Left lung (tissue), 4 donors: ENCODE measurements at regions not wholly inside any gene's neighbourhood (a gene's known extent, or its start where the extent isn't known, plus 50 kb on each side); places are given as distances from the start of the nearest gene placed in this dataset.

Experiments used
- ATAC-seq: fragments of 200-7000 bp; cut with Tn5 transposase; one replicate; pipeline ENCODE4 v1.9.1; 2020; ENCODE audit warnings: moderate library complexity
- DNase-seq, 4 donors: peaks; one replicate each; pipeline ENCODE4 v3.0.0-alpha.2; 2013 to 2020
- H3K27ac ChIP-seq, 2 donors: fragments of 200-600 bp; sonication (generic) in 1 of 2; one replicate each; pipeline versions ENCODE4 v1.5.0 to v1.8.0; 2020 to 2021
- H3K27me3 ChIP-seq, 2 donors: fragments of 200-600 bp; sonication (generic) in 1 of 2; one replicate each; pipeline versions ENCODE4 v1.5.0 to v1.8.0; 2020 to 2021
- H3K36me3 ChIP-seq, 2 donors: fragments of 200-600 bp; sonication (generic) in 1 of 2; one replicate each; pipeline versions ENCODE4 v1.5.0 to v1.8.0; 2020 to 2021
- H3K4me1 ChIP-seq, 2 donors: fragments of 200-600 bp; one replicate each; pipeline ENCODE4 v1.8.0; 2021
- H3K4me3 ChIP-seq, 2 donors: fragments of 200-600 bp; sonication (generic) in 1 of 2; one replicate each; pipeline versions ENCODE4 v1.5.0 to v1.8.0; 2020 to 2021; ENCODE audit warnings: mild to moderate bottlenecking in 1 of 2
- H3K9me3 ChIP-seq, 2 donors: fragments of 200-600 bp; sonication (generic) in 1 of 2; one replicate each; pipeline versions ENCODE4 v1.5.0 to v1.8.0; 2020 to 2021
- intact Hi-C, 2 donors: fragments of 100-400 bp; cut with DNase I; formaldehyde crosslinking; loops; one replicate each; pipeline versions ENCODE4 v1.11.2 to v1.14.2; 2022
- TF ChIP-seq, protein P1 (sequence below), 2 donors: fragments of 200-600 bp; sonication (generic) in 1 of 2; IDR thresholded peaks; one replicate each; pipeline versions ENCODE4 v1.5.0 to v1.8.0; 2021; ENCODE audit warnings: antibody characterized with exemption in 2 of 2
- donor health status: DM: no; HTN: yes; CAD: no.
- donor health status: DM: no; HTN: no; CAD: no.

DNA sequence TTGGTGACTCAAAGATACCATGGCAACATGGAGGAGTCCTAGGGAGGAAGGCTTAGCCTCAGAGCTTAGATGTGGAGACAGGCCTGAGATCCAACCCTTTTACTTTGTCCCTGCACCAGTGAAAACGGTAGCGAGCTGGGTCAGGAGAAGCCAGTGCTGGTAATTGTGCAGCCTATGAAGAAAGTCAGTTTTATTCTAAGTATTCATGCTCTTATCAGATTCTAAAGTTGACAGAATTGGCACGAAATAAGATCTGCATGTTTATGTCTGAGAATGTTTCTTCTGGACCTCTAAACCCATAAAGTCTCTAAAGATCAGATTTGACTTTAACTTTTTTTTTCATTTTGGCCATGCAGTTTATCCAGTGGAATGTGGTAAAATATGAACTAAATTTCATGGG is 93.8 kb downstream of the SCG2 start:
- Histone ChIP-seq H3K27me3 (no peaks in the 10 kb centered on the region), H3K9me3 (peaks cover 0 to 4% of the 10 kb centered on the region in 2 donors), H3K36me3 (no peaks in the 10 kb centered on the region), H3K4me3 (no peak overlapping the region), H3K27ac (no peak overlapping the region), H3K4me1 (no peaks in the 10 kb centered on the region)
- intact Hi-C loops: no loop called here
- TF ChIP-seq, protein P1, sequence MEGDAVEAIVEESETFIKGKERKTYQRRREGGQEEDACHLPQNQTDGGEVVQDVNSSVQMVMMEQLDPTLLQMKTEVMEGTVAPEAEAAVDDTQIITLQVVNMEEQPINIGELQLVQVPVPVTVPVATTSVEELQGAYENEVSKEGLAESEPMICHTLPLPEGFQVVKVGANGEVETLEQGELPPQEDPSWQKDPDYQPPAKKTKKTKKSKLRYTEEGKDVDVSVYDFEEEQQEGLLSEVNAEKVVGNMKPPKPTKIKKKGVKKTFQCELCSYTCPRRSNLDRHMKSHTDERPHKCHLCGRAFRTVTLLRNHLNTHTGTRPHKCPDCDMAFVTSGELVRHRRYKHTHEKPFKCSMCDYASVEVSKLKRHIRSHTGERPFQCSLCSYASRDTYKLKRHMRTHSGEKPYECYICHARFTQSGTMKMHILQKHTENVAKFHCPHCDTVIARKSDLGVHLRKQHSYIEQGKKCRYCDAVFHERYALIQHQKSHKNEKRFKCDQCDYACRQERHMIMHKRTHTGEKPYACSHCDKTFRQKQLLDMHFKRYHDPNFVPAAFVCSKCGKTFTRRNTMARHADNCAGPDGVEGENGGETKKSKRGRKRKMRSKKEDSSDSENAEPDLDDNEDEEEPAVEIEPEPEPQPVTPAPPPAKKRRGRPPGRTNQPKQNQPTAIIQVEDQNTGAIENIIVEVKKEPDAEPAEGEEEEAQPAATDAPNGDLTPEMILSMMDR (IDR thresholded peaks at IDR 0.05): no peak
- DNase-seq (no peak), ATAC-seq (no peak)

DNA sequence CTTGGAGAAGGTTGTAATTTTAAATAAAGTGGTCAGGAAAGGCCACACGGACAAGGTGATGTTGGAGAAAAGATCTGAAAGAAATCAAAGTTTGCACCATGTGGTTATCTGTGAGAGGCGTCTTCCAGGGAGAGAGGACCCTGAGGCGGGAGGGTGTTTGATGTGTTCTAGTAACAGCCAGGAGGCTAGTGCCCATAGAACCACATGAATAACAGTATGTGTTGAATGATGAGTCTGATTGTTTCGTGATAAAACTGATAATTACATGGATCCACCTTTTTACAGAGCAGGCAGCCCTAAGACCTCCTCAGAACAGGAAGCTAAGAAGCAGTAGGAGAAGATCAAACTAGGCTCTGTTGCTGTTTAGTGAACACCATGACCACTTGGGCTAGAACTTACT is 91.4 kb downstream of the SCG2 start:
- Histone ChIP-seq H3K9me3 (no peaks in the 10 kb centered on the region), H3K4me1 (no peaks in the 10 kb centered on the region), H3K27me3 (no peaks in the 10 kb centered on the region), H3K4me3 (no peak overlapping the region), H3K27ac (no peak overlapping the region), H3K36me3 (no peaks in the 10 kb centered on the region)
- no peak for DNase-seq
- intact Hi-C loops: no loop called here
- ATAC-seq: no peak
- TF ChIP-seq, protein P1 (IDR thresholded peaks at IDR 0.05): no peak

DNA sequence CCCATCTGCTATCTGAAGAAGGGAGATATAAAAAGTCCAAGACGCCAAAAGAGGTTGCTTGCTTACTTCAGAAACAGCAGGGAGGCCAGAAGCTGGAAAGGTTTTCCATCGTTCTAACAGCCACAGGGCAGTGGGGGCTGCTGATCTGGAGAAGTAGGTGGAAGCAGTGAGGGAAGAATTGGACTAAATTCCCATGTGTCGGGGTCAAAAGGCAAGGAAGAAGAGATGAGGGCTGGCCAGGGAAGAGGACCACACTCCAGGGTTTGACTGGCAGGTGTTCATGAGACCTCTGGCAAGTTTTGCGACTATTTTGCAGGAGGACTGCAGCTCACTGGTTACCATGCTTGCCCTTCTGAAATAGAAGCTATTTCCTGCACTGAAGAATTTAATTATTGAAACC is 91.0 kb downstream of the SCG2 start:
- Histone ChIP-seq H3K27ac (no peak overlapping the region), H3K4me1 (no peaks in the 10 kb centered on the region), H3K36me3 (no peaks in the 10 kb centered on the region), H3K9me3 (no peaks in the 10 kb centered on the region), H3K4me3 (no peak overlapping the region), H3K27me3 (no peaks in the 10 kb centered on the region)
- ATAC-seq (no peak), DNase-seq (no peak)
- intact Hi-C loops: no loop called here
- TF ChIP-seq, protein P1 (IDR thresholded peaks at IDR 0.05): no peak

DNA sequence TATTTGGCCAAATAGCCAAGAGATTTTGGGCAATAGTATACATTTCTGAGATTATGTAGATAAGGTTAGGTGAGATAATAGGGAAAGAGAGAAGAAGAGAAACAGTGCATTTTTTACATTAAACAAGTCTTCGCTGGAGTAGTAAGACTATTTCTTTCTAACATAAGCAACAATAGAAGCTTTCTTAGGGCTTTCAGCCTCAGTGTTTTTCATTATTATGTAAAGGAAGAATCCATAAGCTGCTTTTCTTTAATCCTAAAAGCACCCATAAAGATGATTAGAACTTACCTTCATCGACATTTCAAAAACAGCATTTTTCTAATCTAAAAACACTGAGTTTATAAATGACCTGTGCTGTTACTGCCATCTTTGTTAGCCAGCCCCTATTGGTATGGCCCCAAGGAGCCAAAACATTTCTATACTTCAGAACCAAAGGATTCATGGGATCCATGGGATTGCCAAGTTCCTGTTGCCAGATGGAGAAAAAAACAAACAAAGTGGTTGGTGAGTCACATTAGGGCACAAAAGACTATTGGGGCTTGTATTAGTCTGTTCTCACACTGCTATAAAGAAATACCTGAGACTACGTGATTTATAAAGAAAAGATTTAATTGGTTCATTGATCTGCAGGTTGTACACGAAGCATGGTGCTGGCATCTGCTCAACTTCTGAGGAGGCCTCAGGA is 88.2 kb downstream of the SCG2 start:
- no peak for DNase-seq
- Histone ChIP-seq H3K4me1 (no peaks in the 10 kb centered on the region), H3K9me3 (no peaks in the 10 kb centered on the region), H3K36me3 (no peaks in the 10 kb centered on the region), H3K27ac (no peak overlapping the region), H3K27me3 (no peaks in the 10 kb centered on the region), H3K4me3 (no peak overlapping the region)
- TF ChIP-seq, protein P1 (IDR thresholded peaks at IDR 0.05): no peak
- intact Hi-C loops: no loop called here
- ATAC-seq: no peak

DNA sequence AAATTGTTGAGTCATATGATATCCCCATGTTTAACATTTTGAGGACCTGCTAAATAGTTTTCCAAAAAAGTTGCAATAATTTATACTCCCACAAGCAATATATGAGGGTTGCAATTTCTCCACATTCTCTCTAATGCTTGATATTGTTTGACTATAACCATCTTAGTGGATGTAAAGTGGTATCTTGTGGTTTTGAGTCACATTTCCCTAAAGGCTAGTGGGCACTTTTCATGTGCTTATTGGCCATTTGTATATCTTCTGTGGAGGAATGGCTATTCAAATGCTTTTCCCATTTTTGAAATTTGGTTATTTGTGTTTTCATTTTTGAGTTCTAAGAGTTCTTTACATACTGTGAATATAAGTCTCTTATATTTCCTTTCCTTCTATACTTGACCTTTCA is 82.7 kb downstream of the SCG2 start:
- Histone ChIP-seq H3K4me1 (no peaks in the 10 kb centered on the region), H3K4me3 (no peak overlapping the region), H3K27me3 (no peaks in the 10 kb centered on the region), H3K27ac (no peak overlapping the region), H3K36me3 (no peaks in the 10 kb centered on the region), H3K9me3 (no peaks in the 10 kb centered on the region)
- ATAC-seq: no peak
- intact Hi-C loops: no loop called here
- DNase-seq: no peak
- TF ChIP-seq, protein P1 (IDR thresholded peaks at IDR 0.05): no peak
